ENCODE measurements at regions not wholly inside any gene's neighbourhood (a gene's known extent, or its start where the extent isn't known, plus 50 kb on each side); places are given as distances from the start of the nearest gene placed in this dataset.

DNA sequence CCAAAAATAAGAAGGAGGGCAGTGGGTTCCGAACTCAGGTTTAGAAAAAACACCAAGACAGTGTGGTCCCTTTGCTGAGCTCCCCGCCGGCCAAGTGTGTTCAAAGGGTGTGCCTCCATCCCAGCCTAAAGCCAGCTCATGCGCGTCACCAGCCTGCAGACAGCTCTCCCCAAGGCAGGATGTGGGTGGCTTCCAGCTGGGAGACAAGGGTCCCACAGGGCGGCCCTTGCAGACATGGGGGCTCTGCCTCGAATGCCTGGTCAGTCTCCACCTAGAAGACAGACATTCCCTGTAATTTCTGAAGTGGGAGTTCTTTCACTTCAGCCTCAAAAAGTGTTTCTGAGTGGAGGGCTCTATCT lies 135.8 kb upstream of the GPC1 start:
- H2BK15ac ChIP-seq (ENCODE audit: low read depth, low read length) = no peak overlapping the region
- POLR2A ChIA-PET (ENCODE audit: unreplicated experiment) = no interaction called here
- no peak overlapping the region for H4K5ac ChIP-seq (ENCODE audit: low read depth, low read length)
- CTCF ChIA-PET = no interaction called here
- no peak overlapping the region for H3K14ac ChIP-seq (replicated peaks; ENCODE audit: low read depth, low read length)
- H3K18ac ChIP-seq (ENCODE audit: low read depth, low read length) = no peak overlapping the region
- H2BK5ac ChIP-seq (ENCODE audit: low read depth, low read length, poor library complexity, severe bottlenecking) = no peak overlapping the region
- H3K4me2 ChIP-seq (ENCODE audit: low read depth, low read length) = no peak overlapping the region
- H4K20me1 ChIP-seq (ENCODE audit: insufficient read depth, low read length) = no peaks in the 10 kb centered on the region
- H4K91ac ChIP-seq (ENCODE audit: insufficient read depth, low read depth, low read length) = no peak overlapping the region
- no peaks in the 10 kb centered on the region for H3K36me3 ChIP-seq (ENCODE audit: control insufficient read depth, insufficient read depth, low read length)
- H3K56ac ChIP-seq (ENCODE audit: extremely low read depth, insufficient read depth, low read length) = no peak overlapping the region
- H4K8ac ChIP-seq (ENCODE audit: low read depth in 2 of 2, low read length in 2 of 2) = no peak overlapping the region
- ATAC-seq (ENCODE audit: low read depth) (no peak), DNase-seq (no peak)
- H2AK9ac ChIP-seq (replicated peaks; ENCODE audit: low read depth, low read length, poor library complexity) = peak overlapping the region; percentile 15
- no peak overlapping the region; the same call in 1 of the 2 replicates for H3K4ac ChIP-seq (ENCODE audit: low read depth, low read length)
- no peak overlapping the region for H3K9ac ChIP-seq (ENCODE audit: low read depth, low read length)
- in situ Hi-C loops (cut with MboI; ENCODE audit: low sequenced_read_pairs) = no loop called here
- dilution Hi-C loops (cut with HindIII; ENCODE audit: low sequenced_read_pairs, unreplicated experiment) = no loop called here
- no peak overlapping the region for H2AFZ ChIP-seq (replicated peaks; ENCODE audit: low read length, poor library complexity)
- H3K79me1 ChIP-seq (ENCODE audit: low read depth in 1 of 2, low read length in 2 of 2) = no peaks in the 10 kb centered on the region
- H3K9me1 ChIP-seq (ENCODE audit: insufficient read depth, low read length) = no peaks in the 10 kb centered on the region
- no peak overlapping the region for H3K27ac ChIP-seq (ENCODE audit: insufficient read depth, low read length)
- BruUV-seq (replicated peaks) = no TSS peak
- no peaks in the 10 kb centered on the region for H3K9me3 ChIP-seq (ENCODE audit: control insufficient read depth, insufficient read depth, low read length)
- intact Hi-C loops (cut with micrococcal nuclease) = no loop called here
- no peak overlapping the region for H3K23ac ChIP-seq (ENCODE audit: low read depth, low read length)
- peaks cover 24% of the 10 kb centered on the region; the same call in 1 of the 2 replicates for H3K27me3 ChIP-seq (ENCODE audit: control insufficient read depth, insufficient read depth, low read length)
- no peak overlapping the region for H3K4me3 ChIP-seq (ENCODE audit: insufficient read depth, low read depth, low read length)
- no CpG with 5 or more reads among the region's 7 CpGs for WGBS, 2 experiments (ENCODE audit: extremely low coverage in 2 of 2, insufficient read length in 1 of 2)
- no peak overlapping the region for H2AK5ac ChIP-seq (ENCODE audit: low read depth, low read length)
- TF ChIP-seq FOS (IDR thresholded peaks at IDR 0.05; ENCODE audit: low read depth, low read length) (no peak), MXI1 (IDR thresholded peaks at IDR 0.05; ENCODE audit: borderline replicate concordance, low read depth, low read length) (no peak), RAD21 (IDR thresholded peaks at IDR 0.05; ENCODE audit: low read length) (no peak), POLR2A (IDR thresholded peaks at IDR 0.05; ENCODE audit: low read depth, low read length) (no peak), BHLHE40 (IDR thresholded peaks at IDR 0.05; ENCODE audit: low read depth, low read length) (no peak), CHD1 (IDR thresholded peaks at IDR 0.05; ENCODE audit: low read depth, low read length) (no peak), MAFK (IDR thresholded peaks at IDR 0.05; ENCODE audit: low read depth, low read length) (no peak), MAZ (IDR thresholded peaks at IDR 0.05; ENCODE audit: borderline replicate concordance, low read depth, low read length) (no peak), RCOR1 (IDR thresholded peaks at IDR 0.05; ENCODE audit: insufficient replicate concordance, low read length) (no peak), RFX5 (IDR thresholded peaks at IDR 0.05; ENCODE audit: low read depth, low read length) (no peak), CEBPB (IDR thresholded peaks at IDR 0.05; ENCODE audit: low read depth, low read length) (no peak), SMC3 (IDR thresholded peaks at IDR 0.05; ENCODE audit: low read depth, low read length) (no peak), NFE2L2 (IDR thresholded peaks at IDR 0.05; ENCODE audit: low read depth, low read length) (no peak)
- TF ChIP-seq, protein P1, sequence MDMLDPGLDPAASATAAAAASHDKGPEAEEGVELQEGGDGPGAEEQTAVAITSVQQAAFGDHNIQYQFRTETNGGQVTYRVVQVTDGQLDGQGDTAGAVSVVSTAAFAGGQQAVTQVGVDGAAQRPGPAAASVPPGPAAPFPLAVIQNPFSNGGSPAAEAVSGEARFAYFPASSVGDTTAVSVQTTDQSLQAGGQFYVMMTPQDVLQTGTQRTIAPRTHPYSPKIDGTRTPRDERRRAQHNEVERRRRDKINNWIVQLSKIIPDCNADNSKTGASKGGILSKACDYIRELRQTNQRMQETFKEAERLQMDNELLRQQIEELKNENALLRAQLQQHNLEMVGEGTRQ (IDR thresholded peaks at IDR 0.05; ENCODE audit: low read depth, low read length) = no peak
- TF ChIP-seq, protein P2, sequence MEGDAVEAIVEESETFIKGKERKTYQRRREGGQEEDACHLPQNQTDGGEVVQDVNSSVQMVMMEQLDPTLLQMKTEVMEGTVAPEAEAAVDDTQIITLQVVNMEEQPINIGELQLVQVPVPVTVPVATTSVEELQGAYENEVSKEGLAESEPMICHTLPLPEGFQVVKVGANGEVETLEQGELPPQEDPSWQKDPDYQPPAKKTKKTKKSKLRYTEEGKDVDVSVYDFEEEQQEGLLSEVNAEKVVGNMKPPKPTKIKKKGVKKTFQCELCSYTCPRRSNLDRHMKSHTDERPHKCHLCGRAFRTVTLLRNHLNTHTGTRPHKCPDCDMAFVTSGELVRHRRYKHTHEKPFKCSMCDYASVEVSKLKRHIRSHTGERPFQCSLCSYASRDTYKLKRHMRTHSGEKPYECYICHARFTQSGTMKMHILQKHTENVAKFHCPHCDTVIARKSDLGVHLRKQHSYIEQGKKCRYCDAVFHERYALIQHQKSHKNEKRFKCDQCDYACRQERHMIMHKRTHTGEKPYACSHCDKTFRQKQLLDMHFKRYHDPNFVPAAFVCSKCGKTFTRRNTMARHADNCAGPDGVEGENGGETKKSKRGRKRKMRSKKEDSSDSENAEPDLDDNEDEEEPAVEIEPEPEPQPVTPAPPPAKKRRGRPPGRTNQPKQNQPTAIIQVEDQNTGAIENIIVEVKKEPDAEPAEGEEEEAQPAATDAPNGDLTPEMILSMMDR (conservative IDR thresholded peaks at IDR 0.05; ENCODE audit: low read depth, low read length) = no peak
- TF ChIP-seq, protein P3, sequence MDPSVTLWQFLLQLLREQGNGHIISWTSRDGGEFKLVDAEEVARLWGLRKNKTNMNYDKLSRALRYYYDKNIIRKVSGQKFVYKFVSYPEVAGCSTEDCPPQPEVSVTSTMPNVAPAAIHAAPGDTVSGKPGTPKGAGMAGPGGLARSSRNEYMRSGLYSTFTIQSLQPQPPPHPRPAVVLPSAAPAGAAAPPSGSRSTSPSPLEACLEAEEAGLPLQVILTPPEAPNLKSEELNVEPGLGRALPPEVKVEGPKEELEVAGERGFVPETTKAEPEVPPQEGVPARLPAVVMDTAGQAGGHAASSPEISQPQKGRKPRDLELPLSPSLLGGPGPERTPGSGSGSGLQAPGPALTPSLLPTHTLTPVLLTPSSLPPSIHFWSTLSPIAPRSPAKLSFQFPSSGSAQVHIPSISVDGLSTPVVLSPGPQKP (IDR thresholded peaks at IDR 0.05; ENCODE audit: borderline replicate concordance, low read depth, low read length) = no peak
- no peak overlapping the region for H2BK20ac ChIP-seq (ENCODE audit: low read depth, low read length)
- H3K4me1 ChIP-seq (ENCODE audit: control insufficient read depth, insufficient read depth, low read length) = no peaks in the 10 kb centered on the region
- no peak overlapping the region for H2BK120ac ChIP-seq (ENCODE audit: low read depth, low read length)

All from IMR-90 (cell line).